GM18951 (cell line): ENCODE measurements at regions not wholly inside any gene's neighbourhood (a gene's known extent, or its start where the extent isn't known, plus 50 kb on each side); places are given as distances from the start of the nearest gene placed in this dataset.

ENCODE experiments used
- POLR2A ChIP-seq: IDR thresholded peaks from 4 replicates; pipeline ENCODE4 v1.6.1; 2011; ENCODE audit warnings: mild to moderate bottlenecking; ENCODE audit not compliant: insufficient read length, insufficient read depth; ENCODE audit errors: extremely low read depth
- in situ Hi-C: fragments of 300-500 bp; cut with MboI; formaldehyde crosslinking; loops from one replicate; pipeline ENCODE4 v1.12.0; 2022; ENCODE audit warnings: low sequenced_read_pairs, mixed read lengths, inconsistent platforms; ENCODE audit not compliant: unreplicated experiment

GRCh38 chr3:135895106-135895733 lies 70.3 kb upstream of the PPP2R3A start:
- in situ Hi-C loops: loop anchor here (25.0 kb wide), 1 partner anchor 1283 kb away; no protein-coding TSS in a partner anchor
- no peak for TF ChIP-seq POLR2A

GRCh38 chr3:135895734-135896121 lies 69.8 kb upstream of the PPP2R3A start:
- no peak for TF ChIP-seq POLR2A
- in situ Hi-C loops: loop anchor here (25.0 kb wide), 1 partner anchor 1283 kb away; no protein-coding TSS in a partner anchor

- in situ Hi-C loops: loop anchor here (25.0 kb wide), 1 partner anchor 1284 kb away; no protein-coding TSS in a partner anchor
These were observed 68.9 kb upstream of the PPP2R3A start for GRCh38 chr3:135896613-135897012.

GRCh38 chr3:135897715-135898114 lies 67.8 kb upstream of the PPP2R3A start:
- TF ChIP-seq POLR2A: no peak
- in situ Hi-C loops: loop anchor here (25.0 kb wide), 1 partner anchor 1285 kb away; no protein-coding TSS in a partner anchor

More at GRCh38 chr3:135896613-135897012, 68.9 kb upstream of the PPP2R3A start:
- TF ChIP-seq POLR2A: no peak

- TF ChIP-seq POLR2A: no peak
- in situ Hi-C loops: loop anchor here (25.0 kb wide), 1 partner anchor 1286 kb away; no protein-coding TSS in a partner anchor
These were observed 66.8 kb upstream of the PPP2R3A start for GRCh38 chr3:135898774-135899173.

GRCh38 chr3:135905058-135905724 lies 60.3 kb upstream of the PPP2R3A start:
- no peak for TF ChIP-seq POLR2A
- in situ Hi-C loops: no loop called here

- TF ChIP-seq POLR2A: no peak
- in situ Hi-C loops: no loop called here
These were observed 57.9 kb upstream of the PPP2R3A start for GRCh38 chr3:135907422-135908165.

- no peak for TF ChIP-seq POLR2A
- in situ Hi-C loops: no loop called here
These were observed 57.3 kb upstream of the PPP2R3A start for GRCh38 chr3:135908225-135908624.

GRCh38 chr3:135908737-135909136 lies 56.8 kb upstream of the PPP2R3A start:
- in situ Hi-C loops: no loop called here
- no peak for TF ChIP-seq POLR2A

GRCh38 chr3:135911110-135911509 lies 54.4 kb upstream of the PPP2R3A start:
- TF ChIP-seq POLR2A: no peak
- in situ Hi-C loops: no loop called here

GRCh38 chr3:135915206-135915605 lies 50.3 kb upstream of the PPP2R3A start:
- no peak for TF ChIP-seq POLR2A
- in situ Hi-C loops: no loop called here
